MG63 (cell line): ENCODE measurements at regions not wholly inside any gene's neighbourhood (a gene's known extent, or its start where the extent isn't known, plus 50 kb on each side); places are given as distances from the start of the nearest gene placed in this dataset.
A peak's percentile ranks its signal among the peaks of the same experiment; 100 is the strongest.

Experiments used
- DNase-seq: peaks from one replicate; pipeline ENCODE4 v3.0.0-alpha.2; 2020
- H3K27me3 ChIP-seq: fragments of 250-450 bp; sonication (Bioruptor Pico); 2 replicates; pipeline ENCODE4 v1.5.1; 2020; ENCODE audit warnings: mild to moderate bottlenecking, moderate library complexity
- H3K36me3 ChIP-seq: fragments of 250-450 bp; sonication (Bioruptor Pico); 2 replicates; pipeline ENCODE4 v1.5.1; 2020; ENCODE audit warnings: mild to moderate bottlenecking, moderate library complexity
- H3K4me3 ChIP-seq: fragments of 250-450 bp; sonication (Bioruptor Pico); 2 replicates; pipeline ENCODE4 v1.5.1; 2020; ENCODE audit warnings: mild to moderate bottlenecking, moderate library complexity
- H3K9me3 ChIP-seq: fragments of 250-450 bp; sonication (Bioruptor Pico); 2 replicates; pipeline ENCODE4 v1.5.1; 2020; ENCODE audit warnings: mild to moderate bottlenecking, moderate library complexity

GRCh38 chr2:6755456-6755855 lies 110.3 kb downstream of the CMPK2 start:
- Histone ChIP-seq H3K27me3 (no peaks in the 10 kb centered on the region), H3K36me3 (no peaks in the 10 kb centered on the region), H3K9me3 (no peaks in the 10 kb centered on the region), H3K4me3 (no peak overlapping the region)
- no peak for DNase-seq

GRCh38 chr2:6757215-6757614 lies 108.5 kb downstream of the CMPK2 start:
- no peaks in the 10 kb centered on the region for H3K27me3 ChIP-seq
- no peaks in the 10 kb centered on the region for H3K36me3 ChIP-seq
- H3K9me3 ChIP-seq: no peaks in the 10 kb centered on the region
- no peak for DNase-seq
- no peak overlapping the region for H3K4me3 ChIP-seq

GRCh38 chr2:6759689-6760088 lies 106.0 kb downstream of the CMPK2 start:
- Histone ChIP-seq H3K36me3 (no peaks in the 10 kb centered on the region), H3K4me3 (no peak overlapping the region), H3K9me3 (no peaks in the 10 kb centered on the region), H3K27me3 (no peaks in the 10 kb centered on the region)
- DNase-seq: no peak

GRCh38 chr2:6760132-6760531 lies 105.6 kb downstream of the CMPK2 start:
- H3K4me3 ChIP-seq: no peak overlapping the region
- no peaks in the 10 kb centered on the region for H3K36me3 ChIP-seq
- no peaks in the 10 kb centered on the region for H3K9me3 ChIP-seq
- DNase-seq: no peak
- H3K27me3 ChIP-seq: no peaks in the 10 kb centered on the region

- no peak overlapping the region for H3K4me3 ChIP-seq
- DNase-seq: no peak
- H3K27me3 ChIP-seq: no peaks in the 10 kb centered on the region
- H3K36me3 ChIP-seq: no peaks in the 10 kb centered on the region
- no peaks in the 10 kb centered on the region for H3K9me3 ChIP-seq
Measured at GRCh38 chr2:6764968-6765723, 100.6 kb downstream of the CMPK2 start.

GRCh38 chr2:6769346-6769745 lies 96.4 kb downstream of the CMPK2 start:
- Histone ChIP-seq H3K36me3 (no peaks in the 10 kb centered on the region), H3K4me3 (no peak overlapping the region), H3K27me3 (no peaks in the 10 kb centered on the region), H3K9me3 (no peaks in the 10 kb centered on the region)
- DNase-seq: no peak

GRCh38 chr2:6770006-6770405 lies 95.7 kb downstream of the CMPK2 start:
- no peak overlapping the region for H3K4me3 ChIP-seq
- no peaks in the 10 kb centered on the region for H3K27me3 ChIP-seq
- no peak for DNase-seq
- no peaks in the 10 kb centered on the region for H3K36me3 ChIP-seq
- no peaks in the 10 kb centered on the region for H3K9me3 ChIP-seq

- peak; percentile 28 for DNase-seq
- Histone ChIP-seq H3K4me3 (no peak overlapping the region), H3K27me3 (no peaks in the 10 kb centered on the region), H3K9me3 (no peaks in the 10 kb centered on the region), H3K36me3 (no peaks in the 10 kb centered on the region)
Measured at GRCh38 chr2:6771634-6772611, 93.8 kb downstream of the CMPK2 start.

- Histone ChIP-seq H3K9me3 (no peaks in the 10 kb centered on the region), H3K36me3 (no peaks in the 10 kb centered on the region), H3K4me3 (no peak overlapping the region), H3K27me3 (no peaks in the 10 kb centered on the region)
- DNase-seq: peak; percentile 41
Measured at GRCh38 chr2:6773007-6773693, 92.6 kb downstream of the CMPK2 start.

GRCh38 chr2:6773694-6774044 lies 92.0 kb downstream of the CMPK2 start:
- H3K4me3 ChIP-seq: no peak overlapping the region
- no peaks in the 10 kb centered on the region for H3K27me3 ChIP-seq
- no peaks in the 10 kb centered on the region for H3K36me3 ChIP-seq
- H3K9me3 ChIP-seq: no peaks in the 10 kb centered on the region
- no peak for DNase-seq

GRCh38 chr2:6776125-6776524 lies 89.6 kb downstream of the CMPK2 start:
- Histone ChIP-seq H3K4me3 (no peak overlapping the region), H3K9me3 (no peaks in the 10 kb centered on the region), H3K27me3 (no peaks in the 10 kb centered on the region), H3K36me3 (no peaks in the 10 kb centered on the region)
- no peak for DNase-seq

GRCh38 chr2:6777626-6778025 lies 88.1 kb downstream of the CMPK2 start:
- Histone ChIP-seq H3K9me3 (no peaks in the 10 kb centered on the region), H3K27me3 (no peaks in the 10 kb centered on the region), H3K4me3 (no peak overlapping the region), H3K36me3 (no peaks in the 10 kb centered on the region)
- no peak for DNase-seq

GRCh38 chr2:6780765-6781274 lies 84.9 kb downstream of the CMPK2 start:
- H3K27me3 ChIP-seq: no peaks in the 10 kb centered on the region

GRCh38 chr2:6782517-6783237 lies 83.0 kb downstream of the CMPK2 start:
- DNase-seq: no peak
- Histone ChIP-seq H3K36me3 (no peaks in the 10 kb centered on the region), H3K27me3 (no peaks in the 10 kb centered on the region)

More at GRCh38 chr2:6780765-6781274, 84.9 kb downstream of the CMPK2 start:
- no peak overlapping the region for H3K4me3 ChIP-seq
- no peaks in the 10 kb centered on the region for H3K36me3 ChIP-seq
- peak; percentile 48 for DNase-seq
- no peaks in the 10 kb centered on the region for H3K9me3 ChIP-seq

GRCh38 chr2:6783238-6783614 lies 82.5 kb downstream of the CMPK2 start:
- DNase-seq: no peak
- Histone ChIP-seq H3K4me3 (no peak overlapping the region), H3K9me3 (no peaks in the 10 kb centered on the region), H3K36me3 (no peaks in the 10 kb centered on the region), H3K27me3 (no peaks in the 10 kb centered on the region)

More at GRCh38 chr2:6782517-6783237, 83.0 kb downstream of the CMPK2 start:
- Histone ChIP-seq H3K9me3 (no peaks in the 10 kb centered on the region), H3K4me3 (no peak overlapping the region)

GRCh38 chr2:6784291-6784690 lies 81.4 kb downstream of the CMPK2 start:
- Histone ChIP-seq H3K9me3 (no peaks in the 10 kb centered on the region), H3K36me3 (no peaks in the 10 kb centered on the region), H3K4me3 (no peak overlapping the region), H3K27me3 (no peaks in the 10 kb centered on the region)
- no peak for DNase-seq
